ENCODE measurements at regions not wholly inside any gene's neighbourhood (a gene's known extent, or its start where the extent isn't known, plus 50 kb on each side); places are given as distances from the start of the nearest gene placed in this dataset.

- FAIRE-seq: no peak
Observed at GRCh38 chr1:98055457-98055856, 134.6 kb upstream of the DPYD start.

GRCh38 chr1:98054786-98055185 lies 134.0 kb upstream of the DPYD start:
- no peak for FAIRE-seq

GRCh38 chr1:98054367-98054701 lies 133.5 kb upstream of the DPYD start:
- no peak for FAIRE-seq

GRCh38 chr1:98053471-98054366 lies 132.9 kb upstream of the DPYD start:
- no peak for FAIRE-seq

- FAIRE-seq: peak; percentile 83
Observed at GRCh38 chr1:98051065-98051675, 130.3 kb upstream of the DPYD start.

GRCh38 chr1:98049370-98050135 lies 128.7 kb upstream of the DPYD start:
- FAIRE-seq: no peak

GRCh38 chr1:98048751-98049325 lies 128.0 kb upstream of the DPYD start:
- FAIRE-seq: no peak

- no peak for FAIRE-seq
Observed at GRCh38 chr1:98048244-98048643, 127.4 kb upstream of the DPYD start.

- no peak for FAIRE-seq
Observed at GRCh38 chr1:98047171-98047570, 126.3 kb upstream of the DPYD start.

GRCh38 chr1:98045767-98046641 lies 125.2 kb upstream of the DPYD start:
- no peak for FAIRE-seq

GRCh38 chr1:98045211-98045766 lies 124.5 kb upstream of the DPYD start:
- no peak for FAIRE-seq

- FAIRE-seq: no peak
Observed at GRCh38 chr1:98044766-98045165, 123.9 kb upstream of the DPYD start.

GRCh38 chr1:98044071-98044697 lies 123.3 kb upstream of the DPYD start:
- FAIRE-seq: no peak

GRCh38 chr1:98035602-98036002 lies 114.8 kb upstream of the DPYD start:
- FAIRE-seq: no peak

- no peak for FAIRE-seq
Observed at GRCh38 chr1:98034505-98034904, 113.7 kb upstream of the DPYD start.

- FAIRE-seq: no peak
Observed at GRCh38 chr1:98032958-98033357, 112.1 kb upstream of the DPYD start.

- FAIRE-seq: no peak
Observed at GRCh38 chr1:98030976-98031375, 110.1 kb upstream of the DPYD start.

GRCh38 chr1:98030483-98030882 lies 109.6 kb upstream of the DPYD start:
- FAIRE-seq: no peak

GRCh38 chr1:98028800-98029199 lies 108.0 kb upstream of the DPYD start:
- no peak for FAIRE-seq

GRCh38 chr1:98027103-98027705 lies 106.4 kb upstream of the DPYD start:
- no peak for FAIRE-seq

GRCh38 chr1:98025858-98026257 lies 105.0 kb upstream of the DPYD start:
- no peak for FAIRE-seq
